ENCODE measurements at regions not wholly inside any gene's neighbourhood (a gene's known extent, or its start where the extent isn't known, plus 50 kb on each side); places are given as distances from the start of the nearest gene placed in this dataset.
"Not testable (repeated sequence)": the region's sequence is repeated elsewhere in the genome, so short reads cannot be mapped to it uniquely, and the experiment has no call there.

DNA sequence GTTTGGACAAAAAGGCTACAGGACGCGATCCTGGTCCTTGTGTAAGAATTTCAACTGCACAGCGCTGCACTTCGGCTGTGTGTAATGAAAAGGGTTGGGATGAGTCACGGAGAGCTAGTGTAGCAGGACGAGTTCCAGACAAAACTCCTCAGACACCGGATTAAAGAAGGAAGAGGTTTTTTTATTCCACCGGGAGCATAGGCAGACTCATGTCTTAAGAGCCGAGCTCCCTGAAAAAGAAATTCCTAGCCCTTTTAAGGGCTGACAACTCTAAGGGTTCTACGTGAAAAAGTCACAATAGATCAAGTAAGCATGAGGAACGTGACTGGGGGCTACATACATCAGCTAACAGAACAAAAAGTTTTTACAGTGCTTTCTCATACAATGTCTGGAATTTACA is 54.8 kb upstream of the FAM90A1 start:
- not testable (repeated sequence) for DNase-seq

DNA sequence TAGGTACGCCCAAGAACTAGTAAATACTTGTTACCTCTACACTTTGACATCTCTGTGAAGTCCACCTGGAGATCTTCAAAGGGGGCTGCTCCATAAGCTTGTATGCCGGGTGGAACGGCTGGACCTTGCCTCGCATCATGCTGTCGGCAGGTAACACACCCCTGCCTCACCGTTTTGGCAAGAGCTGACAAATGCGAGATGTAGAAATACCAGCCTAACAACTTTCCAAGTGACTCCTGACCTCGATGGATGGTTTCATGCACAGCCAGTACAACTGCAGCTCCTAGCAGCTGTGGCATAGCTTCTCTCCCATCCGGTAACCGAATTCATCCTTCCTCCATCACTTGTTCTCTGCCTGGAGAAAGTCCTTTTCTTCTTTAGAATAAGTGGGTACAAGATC is 58.3 kb upstream of the FAM90A1 start:
- not testable (repeated sequence) for DNase-seq

DNA sequence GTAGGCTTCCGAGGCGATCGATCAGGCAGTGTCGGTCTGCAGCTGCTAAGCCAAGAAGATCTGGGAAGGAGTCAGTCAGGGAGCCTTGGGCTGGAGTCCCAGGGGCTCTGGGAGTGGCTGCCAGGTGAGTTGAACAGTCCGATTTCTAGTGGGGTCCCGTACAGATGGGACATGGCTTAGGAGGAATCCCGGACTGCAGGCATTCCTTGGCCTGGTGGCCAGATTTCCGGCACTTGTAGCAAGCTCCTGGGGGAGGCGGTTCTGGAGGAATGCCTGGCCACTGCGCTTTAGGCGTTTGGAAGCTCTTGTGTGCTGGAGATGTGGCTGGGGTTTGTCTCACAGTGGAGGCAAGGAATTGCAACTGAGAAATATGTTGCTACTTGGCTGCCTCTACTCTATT is 64.3 kb upstream of the FAM90A1 start:
- not testable (repeated sequence) for DNase-seq

DNA sequence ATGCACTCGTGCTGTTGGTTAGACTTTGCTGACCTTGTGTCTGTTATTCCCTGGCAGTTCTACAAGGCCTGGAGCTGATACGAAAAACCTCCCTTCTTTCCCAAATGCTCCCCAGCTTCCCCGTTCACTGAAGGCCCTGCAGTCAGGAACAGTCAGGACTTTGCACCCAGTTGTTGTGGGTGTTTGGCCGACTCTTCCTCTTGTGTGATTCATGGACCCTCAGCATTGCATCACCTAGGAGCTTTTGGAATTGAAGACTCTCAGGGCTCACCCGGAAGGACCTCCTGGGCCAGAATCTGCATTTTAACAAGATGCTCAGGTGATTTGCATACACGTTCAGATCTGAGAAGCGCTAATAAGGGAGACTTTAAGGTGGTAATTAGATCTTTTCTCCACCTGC is 67.2 kb upstream of the FAM90A1 start:
- not testable (repeated sequence) for DNase-seq

DNA sequence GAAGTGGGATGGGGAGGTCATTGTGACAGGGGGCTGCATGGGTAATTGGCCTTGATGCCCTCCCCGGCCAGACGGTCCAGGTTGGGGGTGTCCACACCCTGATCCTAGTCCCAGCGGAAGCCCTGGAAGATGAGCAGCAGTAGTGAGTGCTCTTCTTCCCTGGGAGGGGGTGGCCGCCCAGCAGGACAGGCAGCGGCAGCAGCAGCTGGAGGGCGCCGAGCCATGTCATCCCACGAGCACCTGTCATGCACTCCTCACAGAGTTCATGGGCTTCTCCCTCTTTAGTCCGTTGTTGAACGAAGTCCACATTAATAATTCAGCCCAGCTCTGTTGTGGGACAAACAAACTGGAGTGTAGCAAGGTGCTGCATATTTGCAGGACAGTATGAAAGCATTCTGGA is 81.2 kb upstream of the FAM90A1 start:
- DNase-seq = not testable (repeated sequence)

DNA sequence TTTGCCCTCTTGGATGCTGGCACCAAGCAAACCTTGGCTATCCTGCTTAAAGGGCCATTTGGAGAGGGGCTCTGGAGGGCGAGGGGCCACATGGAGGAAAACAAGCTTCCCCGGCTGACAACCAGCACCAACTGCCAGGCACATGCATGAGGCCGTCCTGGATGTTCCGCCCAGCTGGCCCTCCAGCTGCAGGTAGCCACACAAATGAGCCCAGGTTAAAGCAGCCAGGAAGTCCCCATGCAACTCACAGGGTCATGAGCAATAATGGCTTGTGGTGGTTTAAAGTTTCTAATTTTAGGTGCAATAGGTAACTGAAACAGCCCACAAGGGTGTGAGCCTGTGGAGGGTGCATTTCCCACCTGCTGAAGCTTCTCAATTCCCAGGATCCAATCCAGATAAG is 88.6 kb upstream of the FAM90A1 start:
- not testable (repeated sequence) for DNase-seq

DNA sequence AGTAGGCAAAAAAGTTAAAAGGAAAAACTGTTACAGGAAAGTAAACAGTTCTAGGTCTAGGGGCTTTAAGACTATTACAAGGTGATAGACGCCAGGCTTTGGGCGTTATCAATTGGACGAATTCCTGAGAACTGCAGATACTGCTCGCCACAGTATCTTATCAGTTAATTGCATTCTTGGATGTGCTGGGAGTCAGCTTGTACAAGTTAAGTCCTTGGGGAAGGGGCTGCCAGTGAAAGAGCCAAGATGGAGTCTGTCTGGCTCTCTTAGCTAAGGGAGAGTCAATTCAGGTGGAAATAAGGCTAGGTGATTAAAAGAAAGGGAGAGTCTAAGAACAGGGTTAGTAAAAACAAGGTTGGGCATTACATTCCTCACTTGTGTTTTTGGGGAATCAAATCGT is 90.3 kb upstream of the FAM90A1 start:
- DNase-seq = not testable (repeated sequence)

DNA sequence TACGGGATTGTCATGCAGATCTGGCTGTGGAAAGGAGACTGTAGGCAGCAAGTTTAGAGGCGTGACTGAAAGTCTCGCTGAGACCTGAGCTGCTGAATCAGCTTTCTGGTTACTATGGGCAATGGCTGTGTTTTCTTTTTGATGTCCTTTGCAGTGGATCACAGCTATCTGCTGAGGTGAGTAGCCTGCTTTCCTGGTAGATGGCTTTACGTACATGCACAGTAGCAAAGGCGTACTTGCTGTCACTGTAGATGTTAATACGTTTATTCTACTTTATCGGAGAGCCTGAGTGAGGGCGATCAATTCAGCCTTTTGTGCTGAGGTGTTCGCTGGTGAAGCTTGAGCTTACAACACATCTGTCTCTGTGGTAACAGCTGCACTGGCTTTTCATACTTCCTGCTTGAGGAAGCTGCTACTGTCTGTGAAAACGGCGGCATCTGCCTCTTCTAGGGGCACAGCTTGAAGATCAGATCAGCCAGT is 92.9 kb upstream of the FAM90A1 start:
- DNase-seq = not testable (repeated sequence)

DNA sequence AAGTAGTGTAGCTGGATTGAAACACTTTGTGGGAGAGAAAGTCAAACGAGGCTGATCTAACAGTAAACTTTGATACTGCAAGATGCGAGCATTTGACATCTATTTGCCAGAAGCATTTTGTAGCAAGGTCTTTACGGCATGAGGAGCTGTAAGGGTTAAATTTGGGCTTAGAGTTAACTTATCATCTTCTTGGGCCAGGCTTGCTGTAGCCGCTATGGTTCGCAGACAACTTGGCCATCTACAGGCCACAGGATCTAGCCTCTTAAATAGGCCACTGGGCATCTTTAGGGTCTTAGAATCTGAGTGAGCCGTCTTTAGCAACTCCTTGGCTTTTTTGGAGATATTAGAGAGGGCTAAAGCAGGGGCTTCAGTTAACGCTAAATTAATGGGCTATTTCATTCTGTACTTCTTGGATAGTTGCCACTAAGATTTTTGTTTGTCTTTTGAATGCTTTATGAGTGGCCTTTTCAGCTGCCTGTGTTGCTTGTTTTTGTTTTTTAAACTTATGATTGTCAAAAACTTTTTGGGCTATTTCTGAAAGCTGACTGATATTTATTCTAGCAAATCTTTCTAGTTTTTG is 93.5 kb upstream of the FAM90A1 start:
- peak; percentile 4 for DNase-seq

DNA sequence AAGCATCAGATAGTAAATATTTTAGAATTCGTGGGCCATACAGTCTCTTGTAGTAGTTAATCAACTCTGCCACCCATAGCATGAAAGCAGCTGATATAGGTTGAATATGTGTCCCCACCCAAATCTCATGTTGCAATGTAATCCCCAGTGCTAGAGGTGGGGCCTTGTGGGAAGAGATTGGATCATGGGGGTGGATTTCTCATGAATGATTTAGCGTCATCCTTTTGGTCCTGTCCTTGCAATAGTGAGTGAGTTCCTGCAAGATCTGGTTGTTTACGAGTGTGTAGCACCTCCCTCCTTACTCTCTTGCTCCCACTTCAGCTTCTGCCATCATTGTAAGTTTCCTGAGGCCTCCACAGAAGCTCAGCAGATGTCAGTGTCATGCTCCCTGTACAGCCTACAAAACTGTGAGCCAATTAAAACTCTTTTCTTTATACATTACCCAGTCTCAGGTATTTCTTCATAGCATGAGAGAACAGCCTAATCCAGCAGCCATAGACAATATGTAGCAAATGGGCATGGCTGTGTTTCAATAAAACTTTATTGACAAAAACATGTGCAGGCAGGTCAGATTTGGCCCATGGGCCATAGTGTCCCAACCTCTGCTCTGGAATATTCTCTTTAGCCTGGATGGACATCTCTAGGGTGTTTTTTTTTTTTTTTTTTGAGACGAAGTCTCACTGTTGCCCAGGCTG is 97.9 kb upstream of the FAM90A1 start:
- not testable (repeated sequence) for DNase-seq

DNA sequence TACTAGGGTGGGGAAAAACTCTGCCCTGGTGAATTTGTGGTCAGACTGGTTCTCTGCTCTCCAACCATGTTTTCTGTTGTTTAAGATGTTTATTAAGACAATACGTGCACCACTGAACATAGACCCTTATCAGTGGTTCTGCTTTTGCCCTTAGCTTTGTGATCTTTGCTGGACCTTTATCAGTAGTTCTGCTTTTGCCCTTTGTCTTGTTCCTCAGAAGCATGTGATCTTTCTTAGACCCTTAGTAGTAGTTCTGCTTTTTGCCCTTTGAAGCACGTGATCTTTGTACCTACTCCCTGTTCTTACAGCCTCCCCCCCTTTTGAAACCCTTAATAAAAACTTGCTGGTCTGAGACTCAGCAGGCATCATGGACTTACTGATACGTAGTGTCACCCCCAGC is 101.4 kb upstream of the FAM90A1 start:
- DNase-seq = not testable (repeated sequence)

DNA sequence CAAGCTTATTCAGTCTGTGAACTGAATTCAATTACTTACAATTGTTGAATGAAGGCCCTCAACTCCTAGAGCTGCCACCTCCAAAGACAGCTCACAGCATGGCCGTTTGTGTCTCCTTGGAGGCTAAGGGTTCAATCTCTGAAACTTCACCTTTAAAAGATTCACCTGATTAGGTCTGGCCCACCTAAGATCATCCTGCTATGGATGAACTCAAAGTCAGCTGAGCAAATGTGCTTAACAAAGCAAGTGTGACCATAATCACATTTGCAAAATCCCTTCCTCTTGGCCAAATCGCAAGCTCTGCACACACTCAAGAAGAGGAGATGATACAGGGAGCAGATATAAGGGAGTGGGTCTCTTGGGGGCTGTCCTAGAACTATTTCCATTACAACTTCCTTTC is 105.0 kb upstream of the FAM90A1 start:
- DNase-seq = not testable (repeated sequence)

DNA sequence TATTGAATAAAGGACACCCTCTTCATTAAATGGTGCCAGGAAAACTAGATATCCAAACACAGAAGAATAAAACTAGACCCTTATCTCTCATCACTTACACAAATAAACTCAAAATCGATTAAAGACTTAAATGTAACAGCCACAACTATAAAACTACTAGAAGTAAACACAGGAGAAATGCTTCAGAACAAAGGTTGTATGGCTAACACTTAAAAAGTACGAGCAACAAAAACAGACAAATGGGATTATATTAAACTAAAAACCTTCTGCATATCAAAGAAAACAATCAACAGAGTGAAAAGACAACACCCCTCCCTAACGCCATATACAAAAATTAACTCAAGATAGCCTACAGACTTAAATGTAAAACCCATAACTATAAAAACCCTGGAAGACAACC is 104.7 kb upstream of the CLEC6A start:
- DNase-seq = not testable (repeated sequence)

DNA sequence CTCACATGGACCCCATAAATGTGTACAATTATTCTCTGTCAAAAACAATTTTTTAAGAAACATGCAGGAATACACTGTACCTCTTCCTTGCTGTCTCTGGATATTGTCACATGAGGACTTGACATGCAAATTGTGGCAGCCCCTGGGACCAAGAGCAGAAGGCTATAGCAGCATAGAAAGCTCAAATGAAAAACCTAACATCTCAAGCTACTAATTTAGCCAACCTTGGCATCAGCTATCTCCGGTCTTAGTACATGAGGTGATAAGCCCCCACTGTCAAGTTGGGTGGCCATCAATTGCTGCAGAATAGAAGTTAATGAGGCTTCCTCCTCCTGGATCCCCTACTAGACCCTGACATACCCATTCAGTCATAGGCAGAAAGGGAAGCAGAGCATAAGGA is 101.0 kb upstream of the CLEC6A start:
- DNase-seq = not testable (repeated sequence)

DNA sequence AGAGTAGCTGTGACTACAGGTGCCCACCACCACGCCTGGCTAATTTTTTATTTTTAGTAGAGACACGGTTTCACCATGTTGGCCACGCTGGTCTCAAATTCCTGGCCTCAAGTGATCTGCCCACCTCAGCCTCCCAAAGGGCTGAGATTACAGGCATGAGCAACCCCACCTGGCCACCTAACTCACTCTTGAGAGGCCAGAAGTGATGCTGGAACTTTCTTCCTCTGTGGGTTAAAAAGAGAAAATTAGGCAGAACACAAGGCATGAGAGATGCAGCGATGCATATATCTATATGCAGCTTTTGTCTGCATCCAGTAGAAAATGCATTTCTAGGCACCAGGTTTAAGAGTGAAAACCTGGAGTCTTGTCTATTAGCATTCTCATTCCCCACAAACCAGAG is 100.2 kb upstream of the CLEC6A start:
- DNase-seq = not testable (repeated sequence)

DNA sequence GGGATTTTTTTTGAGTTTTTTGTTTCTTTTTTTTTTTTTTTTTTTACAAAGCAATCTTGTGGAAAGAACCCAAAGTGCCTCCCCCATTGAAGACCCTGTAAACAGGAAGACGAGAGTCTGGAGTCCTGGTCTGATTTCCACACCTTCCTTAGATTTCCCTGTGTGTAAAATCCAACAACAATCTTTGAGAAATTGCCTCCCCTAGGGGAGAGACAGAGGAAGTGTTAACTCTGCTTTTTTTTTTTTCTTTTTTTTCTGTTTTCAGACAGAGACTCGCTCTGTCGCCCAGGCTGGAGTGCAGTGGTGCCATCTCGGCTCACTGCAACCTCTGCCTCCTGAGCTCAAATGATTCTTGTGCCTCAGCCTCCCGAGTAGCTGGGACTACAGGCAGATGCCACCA is 82.0 kb upstream of the CLEC6A start:
- peak; percentile 4 for DNase-seq

DNA sequence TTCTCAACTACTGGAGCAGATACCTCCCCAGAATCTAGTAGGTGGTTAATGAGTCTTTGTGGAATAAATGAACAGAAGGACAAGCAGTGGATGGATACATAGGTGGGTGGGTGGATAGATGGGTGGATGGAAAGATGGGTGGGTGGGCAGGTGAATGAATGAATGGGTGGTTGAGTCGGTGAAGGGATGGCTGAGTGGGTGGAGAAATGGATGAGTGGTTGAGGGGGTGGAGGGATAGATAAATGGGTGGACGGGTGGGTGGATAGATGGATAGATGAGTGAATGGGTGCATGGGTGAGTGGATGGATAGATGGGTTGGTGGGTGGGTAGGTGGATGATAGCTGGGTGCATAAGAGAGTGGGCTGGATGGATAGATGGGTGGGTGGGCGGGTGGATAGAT is 80.6 kb upstream of the CLEC6A start:
- not testable (repeated sequence) for DNase-seq

DNA sequence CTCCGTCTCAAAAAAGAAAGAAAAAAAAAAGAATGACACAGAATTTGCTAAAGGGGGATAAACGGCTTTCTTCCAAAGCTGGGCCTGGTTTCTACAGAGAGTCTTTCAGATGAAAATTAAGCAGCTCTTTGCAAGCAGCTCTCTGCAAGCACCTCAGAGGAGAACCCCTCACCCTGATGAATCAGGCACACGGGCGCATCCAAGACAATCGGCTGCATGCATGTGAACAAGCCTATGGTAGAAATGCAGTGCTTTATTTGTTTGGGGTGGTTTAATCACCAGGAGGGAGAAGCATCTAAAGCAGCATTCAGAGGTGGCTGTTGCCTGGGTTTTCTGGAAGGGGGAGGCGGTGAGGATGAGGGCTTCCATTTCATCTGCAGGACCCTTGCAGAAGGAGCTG is 78.0 kb upstream of the CLEC6A start:
- not testable (repeated sequence) for DNase-seq

DNA sequence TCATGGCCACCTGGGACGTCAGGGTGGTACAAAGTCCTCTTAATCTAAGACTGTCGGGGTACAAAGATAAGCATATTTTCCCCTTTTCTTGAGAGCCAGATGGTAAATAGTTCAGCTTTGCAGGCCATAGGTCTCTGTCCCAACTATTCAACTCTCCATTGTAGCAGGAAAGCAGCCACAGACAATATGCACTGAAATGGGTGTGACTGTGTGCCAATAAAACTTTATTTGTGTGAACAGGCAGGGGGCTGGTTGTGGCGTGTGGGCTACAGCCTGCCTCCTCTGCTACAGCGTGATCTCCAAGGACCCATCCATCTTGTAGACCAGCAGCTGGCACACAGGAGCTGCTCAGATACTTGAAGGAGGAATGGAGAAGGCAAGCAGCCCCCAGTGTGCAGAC is 73.2 kb upstream of the CLEC6A start:
- not testable (repeated sequence) for DNase-seq

DNA sequence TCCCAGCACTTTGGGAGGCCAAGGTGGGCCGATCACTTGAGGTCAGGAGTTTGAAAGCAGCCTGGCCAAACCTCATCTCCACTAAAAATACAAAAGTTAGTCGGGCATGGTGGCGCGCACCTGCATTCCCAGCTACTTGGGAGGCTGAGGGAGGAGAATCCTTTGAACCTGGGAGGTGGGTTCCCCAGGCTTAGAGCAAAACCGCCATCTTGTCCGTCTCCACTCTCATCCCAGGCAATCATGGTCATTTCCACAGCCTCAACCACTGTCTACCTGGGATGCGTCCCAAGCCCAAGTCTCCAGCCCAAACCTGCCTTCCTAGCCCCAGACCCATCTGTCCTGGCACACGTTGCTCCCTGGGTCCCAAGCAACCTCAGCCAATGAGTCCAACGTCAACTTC is 71.1 kb upstream of the CLEC6A start:
- DNase-seq = not testable (repeated sequence)

DNA sequence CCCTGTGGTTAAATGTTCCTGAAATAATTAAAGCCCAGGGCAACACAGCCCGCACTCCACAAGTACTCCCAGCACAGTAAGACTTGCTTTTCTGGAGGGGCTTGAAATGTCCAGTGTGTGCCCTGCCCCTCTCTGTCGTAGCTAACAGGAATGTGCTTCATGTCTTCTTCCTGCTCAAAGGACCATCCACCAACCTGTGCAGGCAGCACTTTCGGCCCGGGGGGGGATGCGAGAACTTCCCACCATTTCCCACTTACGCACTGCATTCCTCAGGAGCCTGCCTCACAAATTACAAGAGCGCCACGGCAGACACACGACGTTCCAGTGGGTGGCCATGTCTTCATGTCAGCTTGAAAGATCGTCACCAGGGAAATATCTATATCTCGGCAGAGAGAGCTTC is 70.3 kb upstream of the CLEC6A start:
- DNase-seq = not testable (repeated sequence)

DNA sequence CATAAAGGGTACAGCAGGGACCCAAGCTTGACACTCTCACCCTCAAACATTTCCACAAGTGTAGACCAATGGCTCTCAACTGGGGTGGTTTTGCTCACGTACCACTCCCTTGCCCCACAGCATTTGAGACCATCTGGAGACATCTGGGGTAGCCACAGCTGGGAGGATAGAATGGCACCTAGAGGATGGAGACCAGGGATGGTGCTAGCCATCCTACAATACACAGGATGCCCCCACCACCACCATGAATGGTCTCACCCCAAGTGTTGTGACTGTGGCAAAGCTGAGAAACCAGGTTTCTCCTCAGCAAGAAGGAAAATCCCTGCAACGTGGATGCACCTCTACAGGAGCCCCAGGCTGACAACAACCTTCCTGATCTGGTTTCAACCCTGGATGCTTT is 69.1 kb upstream of the CLEC6A start:
- DNase-seq = not testable (repeated sequence)

DNA sequence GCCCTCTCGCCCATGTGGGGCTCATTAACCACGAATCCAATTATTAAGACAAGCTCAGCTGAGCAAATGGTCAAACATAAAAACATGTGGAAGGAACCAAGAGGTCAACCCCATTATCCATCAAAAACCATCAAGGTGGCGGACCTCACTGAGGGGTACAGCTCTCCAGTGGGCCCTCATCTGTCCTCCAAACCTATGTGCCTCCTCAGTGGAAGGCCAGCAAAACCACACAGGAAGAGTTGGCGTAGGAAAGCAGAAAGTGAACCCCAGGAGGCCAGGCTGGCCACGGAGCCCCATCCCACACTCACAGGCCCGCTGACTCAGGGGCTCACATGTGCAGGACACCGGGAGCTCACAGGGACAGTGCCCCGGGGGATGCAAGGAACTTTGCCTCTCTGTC is 66.5 kb upstream of the CLEC6A start:
- not testable (repeated sequence) for DNase-seq

DNA sequence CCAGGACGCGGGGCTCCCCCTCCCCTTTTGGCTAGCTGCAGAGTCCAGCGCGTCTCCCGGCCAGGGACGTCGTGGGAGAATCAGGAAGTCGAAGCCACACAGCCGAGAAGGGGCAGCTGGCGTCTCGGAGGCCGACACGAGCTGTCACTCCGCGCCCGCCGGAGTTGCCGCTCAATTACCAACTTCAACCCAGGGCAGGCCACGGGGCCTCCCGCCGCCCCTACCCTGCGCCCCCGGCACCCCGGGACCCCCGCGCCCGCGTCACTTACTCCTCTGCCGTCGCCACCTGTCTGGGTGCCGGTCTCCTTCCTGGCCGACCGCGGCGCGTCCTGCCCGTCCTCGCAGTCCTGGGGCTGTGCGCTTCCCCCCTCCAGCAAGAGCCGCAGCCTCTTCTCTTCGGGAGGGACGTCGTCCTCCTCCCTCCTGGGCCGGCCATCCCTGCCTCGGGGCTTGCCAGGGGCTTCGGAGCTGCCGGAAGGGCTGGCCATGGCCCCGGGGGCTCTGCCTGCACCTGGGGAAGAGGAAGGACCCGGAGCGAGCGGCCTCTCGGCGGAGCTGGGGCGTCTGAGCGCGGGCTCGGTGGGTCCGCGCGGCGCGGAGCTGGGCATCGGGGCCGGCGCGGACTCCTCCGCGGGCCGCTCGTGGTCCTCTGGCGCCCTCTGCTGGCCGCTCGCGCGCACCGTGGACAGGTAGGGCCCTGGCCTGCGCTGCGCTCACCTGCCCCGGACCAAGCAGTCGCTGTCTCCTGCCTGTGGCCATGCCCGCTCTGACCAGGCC is 65.6 kb upstream of the CLEC6A start:
- DNase-seq = peak; percentile 71

Measured in NCI-H1105 treated with DMSO at 0.1 percent for 48 hours (cell line).